Body of pancreas (tissue), 4 donors: ENCODE measurements at regions not wholly inside any gene's neighbourhood (a gene's known extent, or its start where the extent isn't known, plus 50 kb on each side); places are given as distances from the start of the nearest gene placed in this dataset.

Experiments used
- ATAC-seq: fragments of 150-250 bp; one replicate; pipeline ENCODE4 v1.9.1; 2016
- DNase-seq, 4 donors: peaks; one replicate each; pipeline ENCODE4 v3.0.0-alpha.2; 2019
- H3K27ac ChIP-seq, 4 donors: fragments of 200-600 bp; sonication (generic); 1 replicate in 3 of 4; 2 replicates in 1 of 4; pipeline versions ENCODE4 v1.5.1 to v1.6.1; 2016 to 2019; ENCODE audit warnings: mild to moderate bottlenecking in 1 of 4, mixed read lengths in 1 of 4, moderate library complexity in 1 of 4
- H3K27me3 ChIP-seq, 2 donors: fragments of 200-600 bp; sonication (generic); one replicate each; pipeline ENCODE4 v1.6.0; 2016; ENCODE audit warnings: mild to moderate bottlenecking in 1 of 2
- H3K36me3 ChIP-seq, 2 donors: fragments of 200-600 bp; sonication (generic); replicated peaks in 1 of 2; 2 replicates each; pipeline ENCODE4 v1.5.1; 2016; ENCODE audit warnings: low read depth in 2 of 2; ENCODE audit not compliant: insufficient read depth in 1 of 2
- H3K4me1 ChIP-seq: fragments of 200-600 bp; sonication (generic); one replicate; pipeline ENCODE4 v1.6.0; 2016
- H3K4me3 ChIP-seq, 2 donors: fragments of 200-600 bp; sonication (generic); 1 replicate in 1 of 2; 2 replicates in 1 of 2; pipeline ENCODE4 v1.5.1; 2016 to 2019
- H3K9me3 ChIP-seq, 3 donors: fragments of 200-600 bp; sonication (generic); 1 replicate in 2 of 3; 2 replicates in 1 of 3; pipeline ENCODE4 v1.5.1; 2016
- CTCF ChIP-seq, 7 experiments: fragments of 450-650 bp in 4 of 7; fragments of 200-600 bp in 3 of 7; sonication (generic) in 3 of 7; IDR thresholded peaks; one replicate each; pipeline ENCODE4 v1.5.1; 2016 to 2019; ENCODE audit warnings: antibody characterized with exemption in 7 of 7
- POLR2A ChIP-seq, 3 donors: fragments of 450-650 bp; IDR thresholded peaks; one replicate each; pipeline ENCODE4 v1.6.1; 2016; ENCODE audit warnings: antibody characterized with exemption in 3 of 3, mild to moderate bottlenecking in 2 of 3
- WGBS, 2 donors: methylation state at CpG; one replicate each; pipeline ENCODE4 v1.1.5; 2017; 5-methylcytosine and 5-hydroxymethylcytosine counted together
- intact Hi-C: fragments of 100-400 bp; cut with DNase I; formaldehyde crosslinking; loops from one replicate; pipeline ENCODE4 v1.15.1; 2023

GRCh38 chr1:29754573-29755375 is 518.5 kb downstream of the PTPRU start:
- Histone ChIP-seq H3K4me3 (no peak overlapping the region), H3K27me3 (no peaks in the 10 kb centered on the region), H3K4me1 (no peaks in the 10 kb centered on the region), H3K9me3 (no peaks in the 10 kb centered on the region), H3K36me3 (no peaks in the 10 kb centered on the region), H3K27ac (no peak overlapping the region)
- no peak for TF ChIP-seq POLR2A (IDR thresholded peaks at IDR 0.05)
- TF ChIP-seq CTCF (IDR thresholded peaks at IDR 0.05), result no peak
- intact Hi-C loops, result no loop called here
- ATAC-seq (no peak), DNase-seq (no peak)
- 72 to 81% methylated on average over 14 of the region's 14 CpGs for WGBS, 2 donors

- intact Hi-C loops, result no loop called here
- no peaks in the 10 kb centered on the region for H3K36me3 ChIP-seq
- ATAC-seq, result no peak
- TF ChIP-seq CTCF (IDR thresholded peaks at IDR 0.05) (no peak), POLR2A (IDR thresholded peaks at IDR 0.05) (no peak)
- no peak overlapping the region for H3K4me3 ChIP-seq
- WGBS, 2 donors, result 44 to 63% methylated on average over 3 of the region's 3 CpGs
- no peaks in the 10 kb centered on the region for H3K9me3 ChIP-seq
- H3K27me3 ChIP-seq, result no peaks in the 10 kb centered on the region
- no peaks in the 10 kb centered on the region for H3K4me1 ChIP-seq
- no peak overlapping the region for H3K27ac ChIP-seq
- no peak for DNase-seq
These were observed 517.6 kb downstream of the PTPRU start for GRCh38 chr1:29753771-29754572.

DNA sequence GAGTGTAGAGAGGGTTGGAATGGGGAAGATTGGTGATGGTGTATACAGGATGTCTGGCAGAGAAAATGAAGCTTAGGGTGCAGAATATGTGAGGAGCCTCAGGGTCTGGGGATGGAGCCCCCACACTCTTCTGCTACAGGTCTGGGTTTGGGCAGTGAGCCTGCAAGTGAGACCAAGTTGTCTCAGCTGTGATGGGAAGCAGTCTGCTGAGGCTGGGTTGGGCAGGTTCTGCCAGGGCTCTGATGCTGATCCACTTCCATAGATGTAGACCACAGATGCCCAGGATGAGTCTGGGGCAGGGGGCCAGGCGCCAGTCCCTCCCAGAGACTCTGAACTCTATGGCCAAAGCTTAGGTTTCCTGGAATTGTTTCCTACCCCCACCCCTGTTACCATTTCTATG is 516.9 kb downstream of the PTPRU start:
- Histone ChIP-seq H3K4me1 (no peaks in the 10 kb centered on the region), H3K4me3 (no peak overlapping the region), H3K27ac (no peak overlapping the region), H3K36me3 (no peaks in the 10 kb centered on the region), H3K9me3 (no peaks in the 10 kb centered on the region), H3K27me3 (no peaks in the 10 kb centered on the region)
- WGBS, 2 donors, result 43 to 50% methylated on average over 1 of the region's 1 CpG
- ATAC-seq, result no peak
- intact Hi-C loops, result no loop called here
- no peak for TF ChIP-seq CTCF (IDR thresholded peaks at IDR 0.05)
- no peak for TF ChIP-seq POLR2A (IDR thresholded peaks at IDR 0.05)
- no peak for DNase-seq

- DNase-seq (no peak), ATAC-seq (no peak)
- H3K4me1 ChIP-seq, result no peaks in the 10 kb centered on the region
These were observed 515.8 kb downstream of the PTPRU start for GRCh38 chr1:29752141-29752540.

More at GRCh38 chr1:29752141-29752540, 515.8 kb downstream of the PTPRU start:
- TF ChIP-seq CTCF (IDR thresholded peaks at IDR 0.05), result no peak
- TF ChIP-seq POLR2A (IDR thresholded peaks at IDR 0.05), result no peak
- no peaks in the 10 kb centered on the region for H3K9me3 ChIP-seq
- intact Hi-C loops, result no loop called here
- no peak overlapping the region for H3K4me3 ChIP-seq
- H3K27me3 ChIP-seq, result no peaks in the 10 kb centered on the region
- WGBS, 2 donors, result 21% methylated on average over 8 of the region's 8 CpGs
- H3K36me3 ChIP-seq, result no peaks in the 10 kb centered on the region
- H3K27ac ChIP-seq, result no peak overlapping the region
